ENCODE measurements at regions not wholly inside any gene's neighbourhood (a gene's known extent, or its start where the extent isn't known, plus 50 kb on each side); places are given as distances from the start of the nearest gene placed in this dataset.

DNA sequence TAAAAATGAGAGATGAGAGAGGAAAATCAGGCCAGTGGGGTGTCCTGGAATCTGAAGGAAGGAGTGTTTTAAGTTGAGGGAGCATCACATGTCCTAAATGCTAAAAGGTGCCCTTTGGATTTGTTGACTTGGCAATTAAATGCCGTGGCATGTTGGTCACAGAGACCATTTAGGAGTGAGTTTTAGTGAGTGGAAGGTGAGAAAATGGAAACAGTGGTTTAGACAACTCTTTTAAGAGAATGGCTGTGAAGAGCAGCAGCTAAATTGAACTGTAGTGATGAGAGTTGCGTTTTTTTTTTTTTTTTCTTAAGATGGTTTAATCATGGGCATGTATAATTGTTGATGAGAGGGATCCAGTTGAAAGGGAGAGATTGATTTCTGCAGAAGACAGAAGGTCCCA lies 95.0 kb downstream of the S1PR1 start:
- no peak for DNase-seq (ENCODE audit: low read depth)
- TF ChIP-seq, protein P1, sequence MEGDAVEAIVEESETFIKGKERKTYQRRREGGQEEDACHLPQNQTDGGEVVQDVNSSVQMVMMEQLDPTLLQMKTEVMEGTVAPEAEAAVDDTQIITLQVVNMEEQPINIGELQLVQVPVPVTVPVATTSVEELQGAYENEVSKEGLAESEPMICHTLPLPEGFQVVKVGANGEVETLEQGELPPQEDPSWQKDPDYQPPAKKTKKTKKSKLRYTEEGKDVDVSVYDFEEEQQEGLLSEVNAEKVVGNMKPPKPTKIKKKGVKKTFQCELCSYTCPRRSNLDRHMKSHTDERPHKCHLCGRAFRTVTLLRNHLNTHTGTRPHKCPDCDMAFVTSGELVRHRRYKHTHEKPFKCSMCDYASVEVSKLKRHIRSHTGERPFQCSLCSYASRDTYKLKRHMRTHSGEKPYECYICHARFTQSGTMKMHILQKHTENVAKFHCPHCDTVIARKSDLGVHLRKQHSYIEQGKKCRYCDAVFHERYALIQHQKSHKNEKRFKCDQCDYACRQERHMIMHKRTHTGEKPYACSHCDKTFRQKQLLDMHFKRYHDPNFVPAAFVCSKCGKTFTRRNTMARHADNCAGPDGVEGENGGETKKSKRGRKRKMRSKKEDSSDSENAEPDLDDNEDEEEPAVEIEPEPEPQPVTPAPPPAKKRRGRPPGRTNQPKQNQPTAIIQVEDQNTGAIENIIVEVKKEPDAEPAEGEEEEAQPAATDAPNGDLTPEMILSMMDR (IDR thresholded peaks at IDR 0.05; ENCODE audit: control insufficient read depth, insufficient read depth, low read depth, low read length, missing control alignments): no peak
- no peak overlapping the region for H3K4me3 ChIP-seq (ENCODE audit: control insufficient read depth, low read depth, low read length)

DNA sequence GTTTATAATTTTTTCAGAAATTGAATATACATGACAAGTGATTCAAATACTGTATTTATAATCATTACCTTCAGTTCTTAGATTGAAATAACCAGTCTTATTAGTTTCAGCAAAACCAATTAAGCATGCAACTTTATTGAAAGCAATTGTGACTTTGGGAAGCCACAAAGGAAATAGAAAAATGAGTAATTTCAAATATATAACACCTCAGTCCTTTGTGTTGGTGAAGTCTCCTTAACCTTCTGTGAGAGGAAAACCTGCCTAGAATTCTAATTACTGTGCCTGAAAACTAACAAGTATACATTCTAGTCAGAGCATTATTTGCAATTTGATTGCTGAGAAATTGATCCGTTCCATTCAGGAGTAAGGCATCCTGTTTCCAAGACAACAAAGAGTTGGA lies 95.8 kb downstream of the S1PR1 start:
- DNase-seq (ENCODE audit: low read depth): no peak
- TF ChIP-seq, protein P1 (IDR thresholded peaks at IDR 0.05; ENCODE audit: control insufficient read depth, insufficient read depth, low read depth, low read length, missing control alignments): no peak
- H3K4me3 ChIP-seq (ENCODE audit: control insufficient read depth, low read depth, low read length): no peak overlapping the region

DNA sequence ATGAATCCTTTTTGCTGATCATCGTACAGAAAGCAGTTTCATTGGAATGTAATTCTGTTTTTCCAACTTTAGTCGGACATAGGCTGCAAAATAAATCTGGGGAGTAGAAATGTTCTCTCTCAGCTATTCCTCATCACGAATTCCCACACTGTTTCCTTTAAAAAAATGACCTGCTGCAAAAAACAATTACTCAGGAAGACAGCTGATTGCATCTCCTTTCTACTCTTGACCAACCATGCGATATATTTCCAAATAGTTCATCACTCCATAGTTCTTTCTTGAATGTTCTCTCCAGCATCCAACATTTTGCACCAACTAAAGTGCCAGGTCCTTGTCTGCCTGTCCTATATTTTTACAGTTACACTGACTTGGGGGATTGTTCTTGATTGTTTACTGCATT lies 96.4 kb downstream of the S1PR1 start:
- no peak for DNase-seq (ENCODE audit: low read depth)
- TF ChIP-seq, protein P1 (IDR thresholded peaks at IDR 0.05; ENCODE audit: control insufficient read depth, insufficient read depth, low read depth, low read length, missing control alignments): no peak
- no peak overlapping the region for H3K4me3 ChIP-seq (ENCODE audit: control insufficient read depth, low read depth, low read length)

DNA sequence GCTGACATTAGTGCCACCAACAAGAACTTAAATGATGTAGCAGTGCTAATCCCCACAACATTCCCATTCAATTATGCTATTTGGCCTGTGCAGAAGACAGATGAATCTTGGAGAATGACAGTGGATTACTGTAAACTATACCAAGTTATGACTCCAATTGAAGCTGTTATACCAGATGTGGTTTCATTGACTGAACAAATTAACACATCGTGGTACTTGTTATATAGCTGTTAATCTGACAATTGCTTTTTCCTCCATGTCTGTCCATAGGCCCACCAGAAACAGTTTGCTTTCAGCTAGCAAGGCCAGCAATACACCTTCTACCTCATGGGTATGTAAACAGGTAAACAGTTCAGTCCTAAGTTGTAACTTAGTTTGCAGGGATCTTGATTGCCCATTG lies 101.1 kb downstream of the S1PR1 start:
- no peak for DNase-seq (ENCODE audit: low read depth)

DNA sequence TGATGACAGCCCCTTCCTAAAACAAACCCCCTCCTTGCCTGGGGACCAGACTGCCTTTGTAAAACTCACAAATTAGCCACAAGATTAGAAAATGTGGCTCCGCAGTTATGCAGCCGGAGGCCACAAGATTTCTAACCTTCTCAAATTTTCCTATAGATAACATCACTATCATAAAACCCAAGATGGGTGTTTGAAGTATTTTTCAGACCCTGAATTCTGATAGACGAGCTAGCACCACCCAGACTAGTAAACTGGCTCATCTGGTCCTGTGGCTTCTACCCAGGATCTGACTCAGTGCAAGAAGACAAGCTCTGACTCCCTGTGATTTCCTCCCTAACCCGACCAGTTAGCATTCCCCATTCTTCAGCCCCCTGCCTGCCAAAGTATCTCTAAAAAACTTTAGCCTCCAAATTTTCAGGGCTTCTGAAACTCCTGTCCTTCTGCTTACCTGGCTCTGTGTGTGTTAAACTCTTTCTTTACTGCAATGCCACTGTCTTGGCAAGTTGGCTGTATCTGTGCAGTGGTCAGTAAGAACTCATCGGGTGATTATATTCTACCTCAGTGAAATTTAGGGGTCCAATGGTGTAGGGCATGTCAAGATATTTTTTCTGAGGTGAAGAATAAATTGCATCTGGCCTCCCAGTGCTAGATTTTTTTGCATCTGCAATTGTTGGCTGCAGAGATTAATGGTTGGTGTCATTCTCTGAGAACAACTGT lies 102.1 kb downstream of the S1PR1 start:
- H3K4me3 ChIP-seq (ENCODE audit: control insufficient read depth, low read depth, low read length): no peak overlapping the region
- DNase-seq (ENCODE audit: low read depth): no peak
- TF ChIP-seq, protein P1 (IDR thresholded peaks at IDR 0.05; ENCODE audit: control insufficient read depth, insufficient read depth, low read depth, low read length, missing control alignments): no peak

More for the DNA sequence above, 101.1 kb downstream of the S1PR1 start:
- TF ChIP-seq, protein P1 (IDR thresholded peaks at IDR 0.05; ENCODE audit: control insufficient read depth, insufficient read depth, low read depth, low read length, missing control alignments): no peak
- H3K4me3 ChIP-seq (ENCODE audit: control insufficient read depth, low read depth, low read length): no peak overlapping the region

DNA sequence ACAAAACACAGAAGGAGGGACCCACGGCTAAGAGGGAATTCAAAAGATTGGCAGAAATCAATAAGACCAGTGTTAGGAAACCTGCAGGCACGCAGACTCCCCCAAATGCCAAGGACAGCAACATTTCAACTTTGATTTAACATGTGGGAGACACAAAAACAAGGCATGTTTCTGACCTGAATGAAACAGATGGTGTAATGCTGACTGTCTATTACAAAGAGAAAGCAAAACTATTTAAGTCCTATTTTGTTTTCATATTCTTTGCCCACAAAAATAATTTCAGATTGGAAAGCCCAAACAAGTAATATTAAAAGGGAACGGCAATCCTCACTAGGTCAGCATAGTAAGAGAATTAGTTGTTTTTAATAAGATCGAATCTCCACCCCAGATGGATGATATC lies 107.9 kb downstream of the S1PR1 start:
- no peak for DNase-seq (ENCODE audit: low read depth)
- TF ChIP-seq, protein P1 (IDR thresholded peaks at IDR 0.05; ENCODE audit: control insufficient read depth, insufficient read depth, low read depth, low read length, missing control alignments): no peak
- no peak overlapping the region for H3K4me3 ChIP-seq (ENCODE audit: control insufficient read depth, low read depth, low read length)

Data from AG09309 (cell line).